Mesothelial cell of epicardium (in vitro differentiated cells): ENCODE measurements at regions not wholly inside any gene's neighbourhood (a gene's known extent, or its start where the extent isn't known, plus 50 kb on each side); places are given as distances from the start of the nearest gene placed in this dataset.

Experiments used
- DNase-seq, 2 experiments: peaks; one replicate each; pipeline ENCODE4 v3.0.0; 2021; ENCODE audit warnings: low spot score in 2 of 2; ENCODE audit not compliant: unreplicated experiment in 2 of 2
- H3K27ac Mint-ChIP-seq: 2 replicates; pipeline ENCODE4 v1.8.0; 2021; ENCODE audit warnings: mixed read lengths
- H3K27me3 Mint-ChIP-seq: 2 replicates; pipeline ENCODE4 v1.8.0; 2021; ENCODE audit warnings: low read depth, mixed read lengths
- H3K36me3 Mint-ChIP-seq: 2 replicates; pipeline ENCODE4 v1.8.0; 2021; ENCODE audit warnings: mixed read lengths
- H3K4me1 Mint-ChIP-seq: 2 replicates; pipeline ENCODE4 v1.8.0; 2021; ENCODE audit warnings: mixed read lengths
- H3K4me3 Mint-ChIP-seq: 2 replicates; pipeline ENCODE4 v1.8.0; 2021; ENCODE audit warnings: mild to moderate bottlenecking, moderate library complexity, mixed read lengths
- H3K9me3 Mint-ChIP-seq: 2 replicates; pipeline ENCODE4 v1.8.0; 2021; ENCODE audit warnings: mixed read lengths
- TF ChIP-seq, protein P1 (sequence below): fragments of 200-600 bp; sonication (generic); IDR thresholded peaks from one replicate; pipeline ENCODE4 v1.5.0; 2021; ENCODE audit warnings: antibody characterized with exemption; ENCODE audit not compliant: unreplicated experiment

DNA sequence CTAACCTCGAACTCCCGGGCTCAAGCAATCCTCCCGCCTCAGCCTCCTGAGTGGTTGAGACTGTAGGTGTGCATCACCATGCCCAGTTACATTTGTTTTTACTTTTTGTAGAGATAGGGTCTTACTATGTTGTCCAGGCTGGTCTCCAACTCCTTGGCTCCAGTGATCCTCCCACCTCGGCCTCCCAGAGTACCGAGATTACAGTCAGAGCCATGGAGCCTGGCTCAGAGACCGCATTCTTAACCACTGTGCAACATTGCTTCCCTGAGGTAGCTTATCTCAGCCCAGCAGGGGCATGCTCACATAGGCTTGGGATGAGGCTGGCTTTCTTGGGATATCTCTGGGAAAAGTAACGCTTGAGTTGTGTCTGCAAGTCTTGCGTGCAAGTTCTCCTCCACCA is 99.7 kb downstream of the SPRY4 start:
- Mint-ChIP-seq H3K27ac (no peak overlapping the region), H3K36me3 (no peaks in the 10 kb centered on the region), H3K4me1 (peaks cover 16% of the 10 kb centered on the region), H3K27me3 (no peaks in the 10 kb centered on the region), H3K4me3 (no peak overlapping the region), H3K9me3 (peaks cover 8% of the 10 kb centered on the region)
- DNase-seq = no peak
- TF ChIP-seq, protein P1, sequence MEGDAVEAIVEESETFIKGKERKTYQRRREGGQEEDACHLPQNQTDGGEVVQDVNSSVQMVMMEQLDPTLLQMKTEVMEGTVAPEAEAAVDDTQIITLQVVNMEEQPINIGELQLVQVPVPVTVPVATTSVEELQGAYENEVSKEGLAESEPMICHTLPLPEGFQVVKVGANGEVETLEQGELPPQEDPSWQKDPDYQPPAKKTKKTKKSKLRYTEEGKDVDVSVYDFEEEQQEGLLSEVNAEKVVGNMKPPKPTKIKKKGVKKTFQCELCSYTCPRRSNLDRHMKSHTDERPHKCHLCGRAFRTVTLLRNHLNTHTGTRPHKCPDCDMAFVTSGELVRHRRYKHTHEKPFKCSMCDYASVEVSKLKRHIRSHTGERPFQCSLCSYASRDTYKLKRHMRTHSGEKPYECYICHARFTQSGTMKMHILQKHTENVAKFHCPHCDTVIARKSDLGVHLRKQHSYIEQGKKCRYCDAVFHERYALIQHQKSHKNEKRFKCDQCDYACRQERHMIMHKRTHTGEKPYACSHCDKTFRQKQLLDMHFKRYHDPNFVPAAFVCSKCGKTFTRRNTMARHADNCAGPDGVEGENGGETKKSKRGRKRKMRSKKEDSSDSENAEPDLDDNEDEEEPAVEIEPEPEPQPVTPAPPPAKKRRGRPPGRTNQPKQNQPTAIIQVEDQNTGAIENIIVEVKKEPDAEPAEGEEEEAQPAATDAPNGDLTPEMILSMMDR = no peak

DNA sequence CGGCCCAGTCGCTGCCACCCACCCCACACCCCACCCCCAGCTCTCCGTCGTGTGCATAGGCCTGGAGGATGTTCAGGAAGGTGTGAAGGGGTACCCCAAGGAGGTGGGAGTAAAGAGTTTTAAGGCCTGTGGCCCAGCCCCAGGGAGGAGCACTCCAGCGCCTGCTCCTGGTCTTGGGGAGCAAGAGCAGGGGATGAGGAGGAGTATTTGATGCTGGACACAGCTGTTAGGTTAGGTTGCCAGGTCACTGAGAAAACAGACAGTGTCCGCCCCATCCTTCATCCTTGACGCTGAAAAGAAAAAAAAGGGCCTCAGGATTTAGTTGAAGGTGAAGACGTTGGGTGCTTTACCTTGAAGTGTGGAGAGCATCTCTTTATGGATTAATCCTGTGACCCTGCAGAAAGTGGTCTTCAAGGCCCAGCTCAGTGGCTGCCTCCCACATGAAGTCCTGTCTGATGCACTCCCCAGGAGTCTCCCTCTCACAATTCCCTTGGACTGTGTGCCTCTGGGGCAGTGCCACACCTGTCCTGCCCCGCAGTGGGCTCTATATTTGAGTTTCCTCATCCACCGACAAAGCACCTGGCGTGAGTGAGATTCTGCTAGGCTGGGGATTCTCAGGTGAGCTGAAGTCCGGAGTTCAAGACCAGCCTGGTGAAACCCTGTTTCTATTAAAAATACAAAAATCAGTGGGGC is 101.8 kb downstream of the SPRY4 start:
- Mint-ChIP-seq H3K27me3 (no peaks in the 10 kb centered on the region), H3K27ac (no peak overlapping the region), H3K36me3 (no peaks in the 10 kb centered on the region), H3K4me3 (no peak overlapping the region), H3K9me3 (no peaks in the 10 kb centered on the region), H3K4me1 (peaks cover 16% of the 10 kb centered on the region)
- no peak for DNase-seq
- TF ChIP-seq, protein P1 = no peak

DNA sequence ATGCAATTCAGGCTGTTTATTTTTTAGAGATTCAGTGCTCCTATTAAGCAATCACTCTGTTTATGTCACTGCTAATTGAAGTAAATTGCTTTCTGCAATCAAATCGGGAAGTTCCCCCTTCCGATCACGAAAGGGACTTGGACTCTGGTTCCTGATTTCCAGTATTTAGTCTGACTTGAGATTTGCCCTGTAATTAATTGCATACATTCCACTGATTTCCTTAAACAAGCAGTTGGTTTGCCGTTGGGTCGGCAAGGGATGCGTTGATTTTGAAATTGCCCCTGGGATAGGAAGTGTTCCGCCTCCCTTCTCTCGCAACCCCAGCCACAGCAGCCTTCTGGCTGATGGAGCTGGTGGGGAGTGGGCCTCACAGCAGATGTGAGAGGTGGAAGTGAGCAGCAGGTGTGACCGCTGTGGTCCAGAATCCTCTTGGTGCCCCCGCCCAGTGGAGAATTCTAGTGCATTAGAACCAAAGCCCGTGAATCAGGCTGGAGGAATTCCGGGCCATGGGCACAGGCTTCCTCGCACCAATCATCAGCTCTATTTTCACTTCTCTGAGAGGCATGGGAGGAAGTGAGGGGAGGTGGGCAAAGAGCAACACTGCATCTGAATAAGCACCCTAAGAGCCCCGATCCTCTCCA is 102.5 kb downstream of the SPRY4 start:
- Mint-ChIP-seq H3K36me3 (no peaks in the 10 kb centered on the region), H3K4me1 (peaks cover 16% of the 10 kb centered on the region), H3K27ac (no peak overlapping the region), H3K4me3 (no peak overlapping the region), H3K27me3 (no peaks in the 10 kb centered on the region), H3K9me3 (no peaks in the 10 kb centered on the region)
- no peak for DNase-seq
- TF ChIP-seq, protein P1 = no peak

- H3K27ac Mint-ChIP-seq = peak overlapping the region; percentile 48
- no peak for DNase-seq
- H3K4me1 Mint-ChIP-seq = peaks cover 20% of the 10 kb centered on the region
- H3K27me3 Mint-ChIP-seq = no peaks in the 10 kb centered on the region
- no peak overlapping the region for H3K4me3 Mint-ChIP-seq
- TF ChIP-seq, protein P1 = no peak
- no peaks in the 10 kb centered on the region for H3K9me3 Mint-ChIP-seq
- H3K36me3 Mint-ChIP-seq = no peaks in the 10 kb centered on the region
Observed at GRCh38 chr5:142221091-142221860, 103.5 kb downstream of the SPRY4 start.

DNA sequence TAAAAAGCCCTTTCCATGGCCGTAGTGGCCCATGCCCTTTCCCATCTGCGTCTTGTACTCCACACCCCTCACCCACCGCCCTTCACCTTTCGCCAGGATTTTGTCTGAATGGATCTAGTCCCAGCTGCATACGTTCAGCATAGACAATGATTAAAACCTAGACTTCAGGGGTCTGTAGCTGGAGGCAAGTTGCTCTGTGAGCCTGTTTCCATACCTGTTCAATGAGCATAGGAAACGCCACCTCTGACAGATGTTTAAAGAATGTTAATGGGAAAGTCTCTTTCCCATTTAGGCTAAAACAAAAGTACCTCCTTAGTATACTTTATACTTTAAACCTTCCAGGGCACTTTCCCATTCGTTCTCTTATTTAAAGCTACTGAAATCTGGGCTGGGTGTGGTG is 105.7 kb downstream of the SPRY4 start:
- Mint-ChIP-seq H3K4me3 (no peak overlapping the region), H3K9me3 (no peaks in the 10 kb centered on the region), H3K27ac (no peak overlapping the region), H3K27me3 (no peaks in the 10 kb centered on the region), H3K4me1 (peaks cover 23% of the 10 kb centered on the region), H3K36me3 (no peaks in the 10 kb centered on the region)
- DNase-seq = no peak
- TF ChIP-seq, protein P1 = no peak
